GM19395 (cell line): ENCODE measurements at regions not wholly inside any gene's neighbourhood (a gene's known extent, or its start where the extent isn't known, plus 50 kb on each side); places are given as distances from the start of the nearest gene placed in this dataset.

Experiments used
- ATAC-seq: cut with Tn5 transposase; IDR thresholded peaks from one replicate; pipeline ENCODE4 v1.9.1; 2021; ENCODE audit warnings: mild to moderate bottlenecking, moderate library complexity; ENCODE audit not compliant: unreplicated experiment

GRCh38 chr14:61140271-61140670 is 140.9 kb downstream of the TMEM30B start:
- no peak for ATAC-seq

- no peak for ATAC-seq
These were observed 142.0 kb downstream of the TMEM30B start for GRCh38 chr14:61139006-61139599.

GRCh38 chr14:61132894-61133293 is 148.2 kb downstream of the TMEM30B start:
- no peak for ATAC-seq

- no peak for ATAC-seq
These were observed 148.8 kb downstream of the TMEM30B start for GRCh38 chr14:61132336-61132735.

GRCh38 chr14:61130512-61131260 is 149.6 kb downstream of the SLC38A6 start:
- no peak for ATAC-seq

GRCh38 chr14:61129168-61129745 is 148.2 kb downstream of the SLC38A6 start:
- ATAC-seq, result no peak

- ATAC-seq, result no peak
These were observed 147.5 kb downstream of the SLC38A6 start for GRCh38 chr14:61128382-61129167.

- ATAC-seq, result no peak
These were observed 145.8 kb downstream of the SLC38A6 start for GRCh38 chr14:61126603-61127498.

GRCh38 chr14:61125867-61126572 is 145.0 kb downstream of the SLC38A6 start:
- no peak for ATAC-seq

- no peak for ATAC-seq
These were observed 144.2 kb downstream of the SLC38A6 start for GRCh38 chr14:61125041-61125866.

GRCh38 chr14:61122862-61123261 is 141.8 kb downstream of the SLC38A6 start:
- no peak for ATAC-seq

- ATAC-seq, result no peak
These were observed 140.3 kb downstream of the SLC38A6 start for GRCh38 chr14:61121355-61121787.

GRCh38 chr14:61120576-61120975 is 139.5 kb downstream of the SLC38A6 start:
- peak; percentile 56 for ATAC-seq

- no peak for ATAC-seq
These were observed 138.0 kb downstream of the SLC38A6 start for GRCh38 chr14:61119006-61119405.

GRCh38 chr14:61116369-61116768 is 135.3 kb downstream of the SLC38A6 start:
- no peak for ATAC-seq

GRCh38 chr14:61113561-61114225 is 132.6 kb downstream of the SLC38A6 start:
- no peak for ATAC-seq

GRCh38 chr14:61112506-61112905 is 131.5 kb downstream of the SLC38A6 start:
- ATAC-seq, result no peak

- ATAC-seq, result no peak
These were observed 130.7 kb downstream of the SLC38A6 start for GRCh38 chr14:61111731-61112130.
